Bronchial epithelial cell (primary cell): ENCODE measurements at regions not wholly inside any gene's neighbourhood (a gene's known extent, or its start where the extent isn't known, plus 50 kb on each side); places are given as distances from the start of the nearest gene placed in this dataset.

Experiments
- DNase-seq: peaks from one replicate; pipeline ENCODE4 v3.0.0-alpha.2; 2010; ENCODE audit warnings: low read depth
- FAIRE-seq: peaks from 2 replicates; lab custom pipeline; 2011; peaks lifted over from hg19 to GRCh38; lab: Jason Lieb, UNC
- H3K27me3 ChIP-seq: 2 replicates; pipeline ENCODE4 v1.5.1; 2011; ENCODE audit warnings: low read length; ENCODE audit not compliant: control insufficient read depth, insufficient read depth
- H3K36me3 ChIP-seq: 2 replicates; pipeline ENCODE4 v1.5.1; 2011; ENCODE audit warnings: low read length; ENCODE audit not compliant: control insufficient read depth, insufficient read depth
- H3K4me3 ChIP-seq: 2 replicates; pipeline ENCODE4 v1.5.1; 2011; ENCODE audit warnings: mild to moderate bottlenecking, low read depth, low read length, control low read depth
- TF ChIP-seq, protein P1 (sequence below): IDR thresholded peaks from 2 replicates; pipeline ENCODE4 v1.5.1; 2011; ENCODE audit warnings: mild to moderate bottlenecking, moderate library complexity, low read length, control low read depth, inconsistent platforms; ENCODE audit not compliant: insufficient read depth, severe bottlenecking

DNA sequence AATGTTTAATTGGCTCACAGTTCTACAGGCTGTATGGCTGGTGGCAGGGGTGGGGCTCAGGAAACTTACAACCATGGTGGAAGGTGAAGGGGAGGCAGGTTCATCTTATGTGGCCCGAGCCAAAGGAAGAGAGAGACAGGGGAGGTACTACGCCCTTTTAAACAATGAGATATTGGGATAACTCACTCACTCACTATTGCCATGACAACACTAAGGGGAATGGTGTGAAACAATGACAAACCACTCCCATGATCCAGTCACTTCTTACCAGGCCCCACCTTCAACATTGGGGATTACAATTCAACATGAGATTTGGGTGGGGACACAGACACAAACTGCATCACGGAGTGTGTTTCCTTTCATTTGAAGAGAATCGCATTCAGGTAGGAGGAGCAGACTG is 220.9 kb downstream of the GADD45G start:
- Histone ChIP-seq H3K4me3 (no peak overlapping the region), H3K36me3 (no peaks in the 10 kb centered on the region), H3K27me3 (peaks cover 2% of the 10 kb centered on the region)
- FAIRE-seq (no peak), DNase-seq (no peak)
- TF ChIP-seq, protein P1, sequence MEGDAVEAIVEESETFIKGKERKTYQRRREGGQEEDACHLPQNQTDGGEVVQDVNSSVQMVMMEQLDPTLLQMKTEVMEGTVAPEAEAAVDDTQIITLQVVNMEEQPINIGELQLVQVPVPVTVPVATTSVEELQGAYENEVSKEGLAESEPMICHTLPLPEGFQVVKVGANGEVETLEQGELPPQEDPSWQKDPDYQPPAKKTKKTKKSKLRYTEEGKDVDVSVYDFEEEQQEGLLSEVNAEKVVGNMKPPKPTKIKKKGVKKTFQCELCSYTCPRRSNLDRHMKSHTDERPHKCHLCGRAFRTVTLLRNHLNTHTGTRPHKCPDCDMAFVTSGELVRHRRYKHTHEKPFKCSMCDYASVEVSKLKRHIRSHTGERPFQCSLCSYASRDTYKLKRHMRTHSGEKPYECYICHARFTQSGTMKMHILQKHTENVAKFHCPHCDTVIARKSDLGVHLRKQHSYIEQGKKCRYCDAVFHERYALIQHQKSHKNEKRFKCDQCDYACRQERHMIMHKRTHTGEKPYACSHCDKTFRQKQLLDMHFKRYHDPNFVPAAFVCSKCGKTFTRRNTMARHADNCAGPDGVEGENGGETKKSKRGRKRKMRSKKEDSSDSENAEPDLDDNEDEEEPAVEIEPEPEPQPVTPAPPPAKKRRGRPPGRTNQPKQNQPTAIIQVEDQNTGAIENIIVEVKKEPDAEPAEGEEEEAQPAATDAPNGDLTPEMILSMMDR, result no peak

DNA sequence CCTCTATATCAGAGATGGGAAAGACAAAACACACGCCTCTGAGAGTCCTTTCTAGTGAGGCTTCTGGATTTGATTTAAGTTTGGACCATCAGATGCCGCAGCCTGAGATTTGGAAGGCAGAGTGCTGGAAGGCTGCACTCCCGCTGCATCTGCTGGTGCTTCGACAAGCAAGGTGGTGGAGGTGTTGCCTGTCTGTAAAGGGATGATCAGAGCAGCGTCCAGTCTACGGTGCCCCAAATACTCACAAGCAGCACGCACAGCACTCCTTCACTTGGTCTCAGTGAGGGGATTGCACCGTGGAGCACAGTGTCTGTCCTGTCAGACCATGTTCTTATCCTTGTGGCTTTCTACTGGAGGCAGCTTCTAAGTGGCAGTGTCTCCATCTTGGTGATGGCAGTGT is 221.4 kb downstream of the GADD45G start:
- H3K36me3 ChIP-seq, result no peaks in the 10 kb centered on the region
- TF ChIP-seq, protein P1, result no peak
- H3K4me3 ChIP-seq, result no peak overlapping the region
- peaks cover 2% of the 10 kb centered on the region for H3K27me3 ChIP-seq
- peak; percentile 36 for FAIRE-seq
- no peak for DNase-seq

DNA sequence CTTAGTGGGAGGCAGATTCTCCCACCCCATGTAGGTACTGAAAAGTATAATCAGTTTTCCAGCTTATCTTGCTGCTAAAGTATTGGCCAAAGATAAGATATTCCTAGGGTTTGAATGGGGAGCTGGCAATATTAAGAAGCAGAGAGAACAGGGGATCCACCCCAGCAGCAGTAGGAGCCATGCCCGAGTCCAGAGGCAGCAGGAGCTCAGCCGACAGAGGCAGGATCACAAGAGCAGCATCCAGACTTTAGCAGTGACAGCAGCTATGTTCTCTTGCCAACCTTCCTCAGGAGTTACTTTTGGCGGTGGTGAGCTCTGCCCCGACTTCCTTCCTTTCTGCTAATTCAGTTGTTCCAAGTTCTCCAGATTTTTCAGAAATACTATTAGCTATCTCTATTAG is 224.5 kb downstream of the GADD45G start:
- Histone ChIP-seq H3K36me3 (no peaks in the 10 kb centered on the region), H3K27me3 (no peaks in the 10 kb centered on the region), H3K4me3 (no peak overlapping the region)
- FAIRE-seq (no peak), DNase-seq (no peak)
- TF ChIP-seq, protein P1, result no peak

DNA sequence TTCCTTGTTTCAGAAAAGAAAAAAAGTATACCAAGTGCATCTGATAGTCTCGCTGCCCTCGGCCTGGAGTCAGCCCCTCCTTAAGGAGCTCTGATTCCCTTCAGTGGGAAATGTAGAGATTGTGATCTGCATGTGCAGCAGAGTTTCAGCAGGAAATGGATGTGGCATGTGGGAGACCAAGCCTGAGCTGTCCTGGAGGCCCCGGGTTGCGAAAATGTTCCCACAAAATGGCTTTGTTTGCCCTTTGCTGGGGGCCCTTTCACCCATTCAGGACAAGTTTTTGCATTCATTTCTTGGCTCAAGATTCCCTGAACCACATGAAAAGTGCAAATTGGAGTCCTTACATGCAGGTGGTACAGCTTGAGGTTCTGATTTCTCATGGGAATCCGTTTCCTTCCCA is 230.9 kb downstream of the GADD45G start:
- FAIRE-seq (no peak), DNase-seq (no peak)
- Histone ChIP-seq H3K36me3 (no peaks in the 10 kb centered on the region), H3K27me3 (peaks cover 1% of the 10 kb centered on the region), H3K4me3 (no peak overlapping the region)
- TF ChIP-seq, protein P1, result no peak

DNA sequence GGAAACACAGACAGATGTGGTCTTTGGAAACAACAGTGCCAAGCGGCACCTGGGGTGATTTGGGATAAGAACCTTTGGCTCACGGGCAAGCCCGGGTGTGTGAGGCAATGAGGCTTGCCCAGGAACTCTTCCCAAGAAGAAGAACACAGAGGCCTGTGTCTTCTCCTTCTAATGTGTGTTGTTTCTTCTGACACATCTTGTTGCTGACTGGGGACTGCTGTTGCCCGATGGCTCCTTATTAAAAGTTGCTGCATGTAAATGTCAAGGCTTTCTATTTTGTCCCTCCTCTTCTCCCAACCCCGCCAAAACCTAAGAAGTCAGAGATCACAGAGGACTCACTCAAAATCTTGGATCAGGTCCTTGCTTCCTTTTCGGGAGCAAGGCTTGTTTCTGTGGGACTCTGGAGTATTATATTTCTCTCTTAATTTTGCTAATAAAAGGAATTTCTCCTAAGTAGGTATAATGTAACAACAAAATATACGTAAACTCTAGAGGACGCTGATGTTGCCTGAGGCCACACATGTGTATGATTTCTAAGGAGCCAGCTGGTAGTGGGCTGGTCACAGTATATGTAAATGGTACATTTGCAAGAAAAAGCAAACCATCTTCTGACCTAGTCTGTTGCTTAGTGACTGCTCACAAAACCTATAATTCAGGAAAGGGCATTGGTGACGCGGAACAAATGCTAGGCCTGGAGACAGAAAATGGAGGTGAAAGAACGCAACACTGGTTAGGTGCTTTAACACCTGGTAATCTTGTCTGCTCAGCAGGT is 232.5 kb downstream of the GADD45G start:
- no peaks in the 10 kb centered on the region for H3K36me3 ChIP-seq
- peaks cover 1% of the 10 kb centered on the region for H3K27me3 ChIP-seq
- no peak for DNase-seq
- no peak overlapping the region for H3K4me3 ChIP-seq
- FAIRE-seq, result no peak
- TF ChIP-seq, protein P1, result no peak

DNA sequence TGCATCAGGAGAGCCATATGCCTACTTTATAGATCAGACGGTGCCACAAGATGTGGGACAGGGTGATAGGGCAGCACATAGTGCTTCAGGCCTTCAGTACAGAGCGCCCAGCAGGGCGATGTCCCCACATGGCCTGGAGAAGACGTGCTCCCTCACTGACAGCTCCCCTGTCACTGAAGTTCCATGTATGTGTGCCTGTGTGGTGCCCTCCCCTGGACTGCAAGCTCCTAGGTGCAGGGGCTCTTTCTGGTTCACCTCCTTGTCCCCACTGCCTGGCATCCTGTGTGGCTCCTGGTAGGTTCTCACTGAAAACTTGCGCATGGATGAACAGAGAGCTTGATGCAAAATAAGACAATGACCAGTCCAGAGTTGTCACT is 233.1 kb downstream of the GADD45G start:
- TF ChIP-seq, protein P1, result no peak
- no peak for DNase-seq
- H3K27me3 ChIP-seq, result peaks cover 1% of the 10 kb centered on the region
- no peaks in the 10 kb centered on the region for H3K36me3 ChIP-seq
- FAIRE-seq, result no peak
- no peak overlapping the region for H3K4me3 ChIP-seq
